SK-N-MC (cell line): ENCODE measurements at regions not wholly inside any gene's neighbourhood (a gene's known extent, or its start where the extent isn't known, plus 50 kb on each side); places are given as distances from the start of the nearest gene placed in this dataset.

Experiments
- DNase-seq: peaks from one replicate; pipeline ENCODE4 v3.0.0-alpha.2; 2011; ENCODE audit warnings: low read depth, low spot score
- H3K27ac ChIP-seq: fragments of 200-600 bp; sonication (generic); 2 replicates; pipeline ENCODE4 v1.5.1; 2016; ENCODE audit warnings: mixed run types
- H3K36me3 ChIP-seq: fragments of 200-600 bp; sonication (generic); 2 replicates; pipeline ENCODE4 v1.6.1; 2017; ENCODE audit warnings: antibody characterized with exemption, low read length, mixed read lengths; ENCODE audit not compliant: insufficient read depth
- H3K4me3 ChIP-seq: fragments of 200-600 bp; sonication (generic); 2 replicates; pipeline ENCODE4 v1.5.1; 2016
- H3K9ac ChIP-seq: fragments of 200-600 bp; sonication (generic); 2 replicates; pipeline ENCODE4 v1.8.0; 2017; ENCODE audit warnings: mixed run types, mixed read lengths; ENCODE audit not compliant: insufficient read length
- H3K9me3 ChIP-seq: fragments of 200-600 bp; sonication (generic); 2 replicates; pipeline ENCODE4 v1.6.1; 2017; ENCODE audit warnings: low read depth, mild to moderate bottlenecking, antibody characterized with exemption, low read length, moderate library complexity, mixed read lengths
- EZH2 ChIP-seq: fragments of 200-600 bp; sonication (generic); IDR thresholded peaks from one replicate; pipeline ENCODE4 v1.6.1; 2017; ENCODE audit warnings: antibody characterized with exemption
- FOXP2 ChIP-seq: optimal IDR thresholded peaks from 2 replicates; pipeline ENCODE3; 2011; ENCODE audit warnings: mild to moderate bottlenecking, moderate library complexity; ENCODE audit not compliant: insufficient read depth; ENCODE audit errors: extremely low read length, control extremely low read depth
- POLR2AphosphoS5 ChIP-seq: IDR thresholded peaks from 2 replicates; pipeline ENCODE4 v1.6.1; 2012; ENCODE audit warnings: mild to moderate bottlenecking, low read depth, low read length, borderline replicate concordance

DNA sequence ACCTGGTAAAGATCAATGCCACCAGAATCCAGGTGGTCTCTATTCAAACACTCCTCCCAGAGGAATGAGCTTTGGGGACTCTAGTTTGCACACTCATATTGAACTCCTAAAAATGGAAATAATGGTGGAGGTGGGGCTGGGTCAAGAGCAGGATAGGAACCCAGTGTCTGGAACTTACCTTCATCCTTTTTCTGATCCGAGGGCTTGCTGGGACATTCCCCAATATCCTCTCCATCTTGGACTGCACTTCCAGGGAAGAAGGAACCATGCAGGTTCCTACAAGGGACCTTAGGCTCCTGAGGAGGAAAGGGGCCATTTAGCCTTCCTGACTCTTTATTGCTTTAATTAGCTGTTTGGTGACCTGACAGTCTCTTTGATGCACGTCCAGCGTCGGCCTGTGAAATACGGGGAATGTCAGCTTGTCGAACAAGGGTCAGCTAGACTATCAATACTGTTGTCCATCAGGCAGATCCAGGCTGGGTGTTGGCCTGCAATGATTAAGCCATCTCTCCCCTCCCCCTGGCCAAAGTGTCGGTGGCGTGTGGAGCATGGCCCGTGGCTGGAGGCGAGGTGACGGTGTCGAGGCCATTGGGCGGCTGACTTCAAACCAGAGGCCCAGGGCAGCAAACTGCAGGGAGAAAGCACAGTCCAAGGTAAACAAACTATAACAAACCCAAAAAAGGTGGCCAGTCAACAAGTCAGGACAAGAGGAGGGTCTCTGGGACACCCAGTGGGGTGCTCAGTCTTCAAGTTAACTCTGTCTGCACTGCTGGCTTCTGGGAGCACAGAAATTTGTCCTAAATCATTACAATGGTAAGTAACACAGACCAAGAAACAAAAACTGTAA lies 405.2 kb upstream of the TBX3 start:
- H3K27ac ChIP-seq = no peak overlapping the region

DNA sequence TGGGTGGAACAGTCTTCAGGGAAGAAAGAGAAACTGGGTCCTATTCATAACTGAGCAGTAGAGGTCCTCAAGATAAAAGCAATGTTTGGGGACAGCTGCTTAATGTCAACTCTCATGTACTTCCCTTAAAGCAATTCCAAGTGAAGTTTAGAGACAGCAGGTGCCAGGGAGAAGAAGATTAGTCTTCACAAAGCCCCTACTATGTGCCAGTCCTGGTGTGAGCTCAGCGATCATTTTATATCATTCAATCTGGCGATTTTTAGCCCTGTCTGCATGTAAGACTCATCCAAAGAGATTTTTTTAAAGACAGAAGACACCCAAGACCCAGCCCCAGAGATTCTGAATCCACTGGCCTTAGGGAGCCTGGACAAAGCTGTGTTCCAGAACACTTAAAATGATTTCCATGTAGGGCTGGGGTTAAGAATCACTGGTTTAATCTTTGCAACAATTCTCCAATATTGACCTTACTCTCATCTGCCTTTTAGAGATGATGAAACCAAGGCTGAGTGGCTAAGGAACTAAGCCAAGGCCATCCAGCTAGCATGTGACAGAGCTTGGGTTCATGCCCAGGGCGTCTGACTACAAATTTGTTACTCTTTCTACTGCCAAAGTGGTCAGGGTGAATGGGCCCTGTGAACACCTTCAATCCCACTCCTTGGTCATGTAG lies 404.5 kb upstream of the TBX3 start:
- DNase-seq = no peak
- H3K27ac ChIP-seq = no peak overlapping the region
- no peak for TF ChIP-seq POLR2AphosphoS5
- TF ChIP-seq FOXP2 = no peak
- TF ChIP-seq EZH2 = no peak

More for the DNA sequence above, 405.2 kb upstream of the TBX3 start:
- no peak for DNase-seq
- TF ChIP-seq POLR2AphosphoS5 (no peak), FOXP2 (no peak), EZH2 (no peak)
- no peak overlapping the region for H3K4me3 ChIP-seq
- H3K9ac ChIP-seq = no peak overlapping the region
- no peaks in the 10 kb centered on the region for H3K9me3 ChIP-seq
- no peaks in the 10 kb centered on the region for H3K36me3 ChIP-seq

DNA sequence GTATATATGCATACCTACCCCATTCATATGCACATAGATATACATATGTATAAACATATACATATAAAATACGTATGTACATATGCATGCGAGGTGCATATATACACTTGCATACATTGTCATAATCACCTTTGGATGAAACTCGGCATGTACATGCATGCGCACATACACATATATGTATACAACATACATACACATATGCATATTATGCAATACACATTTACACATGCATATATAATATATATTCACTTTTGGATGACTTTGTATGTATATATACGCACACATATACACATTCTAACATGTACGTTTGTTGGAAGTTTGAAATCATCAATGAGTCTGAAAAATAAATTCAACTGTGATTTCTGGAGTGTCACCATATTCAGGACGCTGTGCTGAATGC lies 401.6 kb upstream of the TBX3 start:
- H3K4me3 ChIP-seq = no peak overlapping the region
- H3K9me3 ChIP-seq = no peaks in the 10 kb centered on the region
- H3K36me3 ChIP-seq = no peaks in the 10 kb centered on the region
- H3K27ac ChIP-seq = no peak overlapping the region
- DNase-seq = no peak
- H3K9ac ChIP-seq = no peak overlapping the region
- TF ChIP-seq POLR2AphosphoS5 (no peak), EZH2 (no peak), FOXP2 (no peak)

More for the DNA sequence above, 404.5 kb upstream of the TBX3 start:
- no peaks in the 10 kb centered on the region for H3K9me3 ChIP-seq
- no peak overlapping the region for H3K4me3 ChIP-seq
- H3K9ac ChIP-seq = no peak overlapping the region
- H3K36me3 ChIP-seq = no peaks in the 10 kb centered on the region

DNA sequence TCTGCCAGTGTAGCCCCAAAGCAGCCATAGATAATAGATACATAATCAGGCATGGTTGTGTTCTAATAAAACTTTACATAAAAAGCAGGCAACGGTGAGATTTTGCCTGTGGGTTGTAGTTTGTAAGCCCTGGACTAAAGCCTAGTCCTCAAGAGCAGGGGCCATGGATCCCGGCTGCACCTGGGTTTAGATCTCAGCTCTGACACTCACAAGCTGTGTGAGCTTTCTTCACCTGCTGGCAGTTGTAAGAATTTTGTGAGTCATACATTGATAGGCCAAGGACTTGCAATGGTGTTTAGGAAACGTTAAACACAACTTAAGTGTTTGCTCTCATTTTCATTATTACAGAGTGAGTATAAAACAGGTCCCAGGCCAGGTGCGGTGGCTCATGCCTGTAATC lies 395.8 kb upstream of the TBX3 start:
- no peak overlapping the region for H3K9ac ChIP-seq
- no peak overlapping the region for H3K4me3 ChIP-seq
- H3K27ac ChIP-seq = no peak overlapping the region
- H3K9me3 ChIP-seq = no peaks in the 10 kb centered on the region
- H3K36me3 ChIP-seq = no peaks in the 10 kb centered on the region
- TF ChIP-seq EZH2 (no peak), FOXP2 (no peak), POLR2AphosphoS5 (no peak)
- DNase-seq = no peak

DNA sequence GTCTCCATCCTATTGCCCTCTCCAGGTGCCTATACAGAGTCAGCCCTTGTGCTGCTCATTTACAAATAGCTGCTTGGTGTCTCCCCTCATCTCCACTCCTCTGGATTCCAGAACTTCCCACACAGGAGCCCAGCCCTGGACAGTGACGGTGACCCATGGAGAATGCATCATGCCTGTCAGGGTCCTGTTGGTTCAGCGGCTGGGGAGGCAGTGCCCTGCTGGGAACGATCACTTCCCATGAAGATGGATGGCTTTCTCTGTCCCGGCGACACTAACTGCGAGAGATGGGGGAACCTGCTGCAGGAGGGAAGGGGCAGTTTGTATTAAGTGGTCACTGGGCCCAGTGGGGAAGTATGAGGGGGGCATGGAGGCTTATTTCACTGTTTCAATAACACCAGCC lies 395.0 kb upstream of the TBX3 start:
- no peak for TF ChIP-seq POLR2AphosphoS5
- no peaks in the 10 kb centered on the region for H3K9me3 ChIP-seq
- H3K4me3 ChIP-seq = no peak overlapping the region
- no peak for DNase-seq
- H3K27ac ChIP-seq = no peak overlapping the region
- H3K36me3 ChIP-seq = no peaks in the 10 kb centered on the region
- no peak overlapping the region for H3K9ac ChIP-seq

DNA sequence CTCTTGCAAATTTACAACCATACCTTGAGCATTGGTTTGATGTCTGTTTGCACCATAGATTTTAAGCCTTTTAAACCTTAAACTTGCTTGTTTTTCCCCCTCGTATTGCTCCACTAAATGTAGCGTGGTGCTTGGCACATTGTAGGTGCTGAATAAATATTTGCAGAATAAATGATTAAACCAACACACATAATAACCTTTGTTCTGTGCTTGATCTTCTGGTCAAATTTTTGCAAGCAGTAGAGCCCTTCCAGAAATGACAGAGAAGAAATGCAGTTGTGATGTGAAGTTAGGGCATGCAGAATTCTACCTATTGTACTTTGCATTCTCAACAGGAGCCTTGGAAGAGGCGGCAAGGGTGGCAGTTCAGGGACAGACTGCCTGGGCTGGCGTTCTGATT lies 394.4 kb upstream of the TBX3 start:
- TF ChIP-seq EZH2 = no peak
- TF ChIP-seq POLR2AphosphoS5 = no peak
- TF ChIP-seq FOXP2 = no peak
- H3K36me3 ChIP-seq = no peaks in the 10 kb centered on the region
- no peak for DNase-seq

DNA sequence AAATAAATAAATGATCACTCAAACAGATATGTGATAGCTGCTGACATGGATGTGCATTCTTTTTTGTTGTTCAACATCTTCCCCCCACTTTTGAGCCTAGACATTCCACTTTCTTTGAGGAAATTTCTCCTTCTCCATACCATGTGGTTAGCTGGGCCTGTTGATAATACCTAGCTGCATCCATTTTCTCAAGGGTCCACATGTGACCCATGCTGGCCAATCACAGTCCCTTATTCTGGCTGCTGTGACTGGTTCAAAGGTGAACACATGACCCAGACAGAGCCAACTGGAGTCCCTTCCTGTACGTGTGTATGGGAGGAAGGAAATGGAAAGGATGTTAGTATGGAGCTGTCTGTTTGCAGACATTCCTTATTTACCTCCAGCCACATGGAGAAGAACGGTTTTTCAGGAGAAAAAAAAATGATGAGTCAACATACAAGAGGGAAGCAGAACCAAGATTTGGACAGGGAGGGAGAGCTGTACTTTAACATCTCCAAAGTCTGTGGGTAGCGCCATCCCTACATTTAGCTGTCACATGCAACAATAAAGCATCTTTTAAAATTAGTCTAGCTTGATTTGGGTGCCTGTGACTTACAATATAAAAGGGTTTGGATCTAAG lies 391.7 kb upstream of the TBX3 start:
- no peak overlapping the region for H3K27ac ChIP-seq
- H3K9ac ChIP-seq = no peak overlapping the region
- no peak for DNase-seq
- H3K4me3 ChIP-seq = no peak overlapping the region
- TF ChIP-seq FOXP2 (no peak), POLR2AphosphoS5 (no peak), EZH2 (no peak)
- no peaks in the 10 kb centered on the region for H3K36me3 ChIP-seq
- no peaks in the 10 kb centered on the region for H3K9me3 ChIP-seq

More for the DNA sequence above, 394.4 kb upstream of the TBX3 start:
- no peak overlapping the region for H3K27ac ChIP-seq
- no peak overlapping the region for H3K4me3 ChIP-seq
- no peak overlapping the region for H3K9ac ChIP-seq
- H3K9me3 ChIP-seq = no peaks in the 10 kb centered on the region

DNA sequence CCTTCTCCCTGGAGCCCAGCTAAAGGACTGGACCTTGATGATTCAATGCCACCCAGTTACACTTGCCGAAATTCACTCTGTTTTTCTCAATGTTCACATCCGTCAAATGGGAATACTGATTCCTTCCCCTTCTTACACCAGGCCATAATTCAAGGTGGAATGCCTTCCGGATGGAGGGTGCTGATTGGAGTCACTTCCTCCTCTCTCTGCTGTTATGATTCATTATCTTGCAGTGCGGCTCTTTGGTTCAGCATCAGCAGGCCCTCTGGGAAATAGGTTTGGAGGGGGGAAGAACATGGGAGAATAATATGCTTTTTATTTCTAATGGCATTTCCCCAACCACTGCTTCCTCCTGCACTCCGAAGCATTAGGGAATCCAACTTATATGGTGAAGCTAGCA lies 390.6 kb upstream of the TBX3 start:
- H3K9ac ChIP-seq = no peak overlapping the region
- H3K36me3 ChIP-seq = no peaks in the 10 kb centered on the region
- H3K9me3 ChIP-seq = no peaks in the 10 kb centered on the region
- H3K27ac ChIP-seq = no peak overlapping the region
- no peak for DNase-seq
- TF ChIP-seq POLR2AphosphoS5 (no peak), FOXP2 (no peak), EZH2 (no peak)
- no peak overlapping the region for H3K4me3 ChIP-seq
